GM23338 (cell line): ENCODE measurements at regions not wholly inside any gene's neighbourhood (a gene's known extent, or its start where the extent isn't known, plus 50 kb on each side); places are given as distances from the start of the nearest gene placed in this dataset.

Experiments used
- ATAC-seq: fragments of 200-7000 bp; cut with Tn5 transposase; 3 replicates; pipeline ENCODE4 v1.9.1; 2020
- DNase-seq: peaks from one replicate; pipeline ENCODE4 v3.0.0-alpha.2; 2015; ENCODE audit warnings: low spot score
- H2AFZ ChIP-seq: fragments of 200-600 bp; sonication (generic); 2 replicates; pipeline ENCODE4 v1.8.0; 2016; ENCODE audit warnings: antibody characterized with exemption, mild to moderate bottlenecking, moderate library complexity
- H3F3A ChIP-seq: fragments of 200-600 bp; sonication (generic); replicated peaks from 2 replicates; pipeline ENCODE4 v1.8.0; 2017; ENCODE audit warnings: antibody characterized with exemption, mixed run types, low read depth
- H3K27ac ChIP-seq: fragments of 200-600 bp; sonication (generic); 2 replicates; pipeline ENCODE4 v1.6.1; 2016; ENCODE audit warnings: low read depth
- H3K27me3 ChIP-seq: fragments of 200-600 bp; sonication (generic); 2 replicates; pipeline ENCODE4 v1.8.0; 2016; ENCODE audit warnings: mild to moderate bottlenecking, mixed run types, moderate library complexity; ENCODE audit not compliant: insufficient read depth
- H3K36me3 ChIP-seq: fragments of 200-600 bp; sonication (generic); 2 replicates; pipeline ENCODE4 v1.8.0; 2016; ENCODE audit warnings: mild to moderate bottlenecking; ENCODE audit not compliant: insufficient read depth
- H3K4me1 ChIP-seq: fragments of 200-600 bp; sonication (generic); 2 replicates; pipeline ENCODE4 v1.8.0; 2016; ENCODE audit warnings: mild to moderate bottlenecking, moderate library complexity; ENCODE audit not compliant: insufficient read depth
- H3K4me2 ChIP-seq: fragments of 200-600 bp; sonication (generic); 2 replicates; pipeline ENCODE4 v1.7.1; 2017; ENCODE audit warnings: mixed run types
- H3K4me3 ChIP-seq: fragments of 200-600 bp; sonication (generic); 2 replicates; pipeline ENCODE4 v1.6.1; 2016; ENCODE audit warnings: mixed run types
- H3K79me2 ChIP-seq: fragments of 200-600 bp; sonication (generic); replicated peaks from 2 replicates; pipeline ENCODE4 v1.8.0; 2017; ENCODE audit warnings: mild to moderate bottlenecking; ENCODE audit not compliant: insufficient read depth
- H3K9me2 ChIP-seq: fragments of 200-600 bp; sonication (generic); 2 replicates; pipeline ENCODE4 v1.8.0; 2017; ENCODE audit not compliant: insufficient read depth
- H4K20me1 ChIP-seq: fragments of 200-600 bp; sonication (generic); replicated peaks from 2 replicates; pipeline ENCODE4 v1.8.0; 2017; ENCODE audit warnings: mild to moderate bottlenecking; ENCODE audit not compliant: insufficient read depth
- H3K27ac Mint-ChIP-seq: 2 replicates; pipeline ENCODE4 v1.8.0; 2020; ENCODE audit warnings: inconsistent platforms, mild to moderate bottlenecking, moderate library complexity, mixed read lengths
- H3K27me3 Mint-ChIP-seq: 3 replicates; pipeline ENCODE4 v1.8.0; 2022; ENCODE audit warnings: low read depth, mild to moderate bottlenecking, moderate library complexity, mixed read lengths, inconsistent platforms; ENCODE audit not compliant: insufficient read depth, poor library complexity
- H3K36me3 Mint-ChIP-seq: 3 replicates; pipeline ENCODE4 v1.8.0; 2021; ENCODE audit warnings: low read depth, mild to moderate bottlenecking, inconsistent platforms, moderate library complexity, mixed read lengths
- H3K4me1 Mint-ChIP-seq: 3 replicates; pipeline ENCODE4 v1.8.0; 2020; ENCODE audit warnings: mild to moderate bottlenecking, inconsistent platforms, mixed read lengths
- H3K4me3 Mint-ChIP-seq: 3 replicates; pipeline ENCODE4 v1.8.0; 2021; ENCODE audit warnings: moderate library complexity, mild to moderate bottlenecking, inconsistent platforms, mixed read lengths
- H3K9me3 Mint-ChIP-seq: 3 replicates; pipeline ENCODE4 v1.8.0; 2020; ENCODE audit warnings: moderate library complexity, mild to moderate bottlenecking, inconsistent platforms, mixed read lengths
- CREB1 ChIP-seq: fragments of 250-450 bp; sonication (Bioruptor Pico); IDR thresholded peaks from 2 replicates; pipeline ENCODE4 v1.5.0; 2020; ENCODE audit warnings: low read depth, mild to moderate bottlenecking, moderate library complexity
- ETS1 ChIP-seq: IDR thresholded peaks from 2 replicates; pipeline ENCODE4 v1.6.1; 2016; ENCODE audit warnings: antibody characterized with exemption
- EZH2 ChIP-seq: fragments of 200-600 bp; sonication (generic); IDR thresholded peaks from one replicate; pipeline ENCODE4 v1.8.0; 2017; ENCODE audit warnings: antibody characterized with exemption, mild to moderate bottlenecking, low read depth; ENCODE audit not compliant: unreplicated experiment
- EZH2phosphoT487 ChIP-seq: fragments of 200-600 bp; sonication (generic); IDR thresholded peaks from one replicate; pipeline ENCODE4 v1.8.1; 2018; ENCODE audit warnings: antibody characterized with exemption; ENCODE audit not compliant: unreplicated experiment
- JUNB ChIP-seq: IDR thresholded peaks from one replicate; pipeline ENCODE4 v1.6.1; 2016; ENCODE audit warnings: antibody characterized with exemption; ENCODE audit not compliant: unreplicated experiment
- NANOG ChIP-seq: IDR thresholded peaks from 2 replicates; pipeline ENCODE4 v1.6.1; 2016; ENCODE audit warnings: antibody characterized with exemption, borderline replicate concordance
- REST ChIP-seq: IDR thresholded peaks from one replicate; pipeline ENCODE4 v1.6.1; 2018; ENCODE audit warnings: antibody characterized with exemption; ENCODE audit not compliant: unreplicated experiment
- STAT1 ChIP-seq: IDR thresholded peaks from one replicate; pipeline ENCODE4 v1.6.1; 2016; ENCODE audit warnings: antibody characterized with exemption; ENCODE audit not compliant: unreplicated experiment
- ZNF114 ChIP-seq: fragments of 250-450 bp; sonication (Bioruptor Pico); IDR thresholded peaks from 2 replicates; pipeline ENCODE4 v1.5.0; 2020; ENCODE audit warnings: mild to moderate bottlenecking, moderate library complexity
- ZNF331 ChIP-seq: fragments of 250-450 bp; sonication (Bioruptor Pico); IDR thresholded peaks from 2 replicates; pipeline ENCODE4 v1.5.0; 2020; ENCODE audit warnings: low read depth, mild to moderate bottlenecking, moderate library complexity
- TF ChIP-seq, protein P1 (sequence below), 2 experiments: fragments of 200-600 bp in 1 of 2; sonication (generic) in 1 of 2; conservative IDR thresholded peaks; 2 replicates each; pipeline versions ENCODE4 v1.5.1 to v1.6.1; 2016 to 2017; ENCODE audit warnings: antibody characterized with exemption in 2 of 2, low read depth in 2 of 2, mild to moderate bottlenecking in 2 of 2, moderate library complexity in 1 of 2

GRCh38 chr11:100593291-100593690 is 93.8 kb upstream of the ARHGAP42 start:
- H3K9me2 ChIP-seq: peaks cover 3% of the 10 kb centered on the region; the same call in 1 of the 2 replicates
- no peak overlapping the region for H3K27ac ChIP-seq
- no peaks in the 10 kb centered on the region for H3F3A ChIP-seq
- H3K4me1 ChIP-seq: no peaks in the 10 kb centered on the region
- DNase-seq (no peak), ATAC-seq (no peak)
- H3K36me3 Mint-ChIP-seq: no peaks in the 10 kb centered on the region
- no peaks in the 10 kb centered on the region for H3K9me3 Mint-ChIP-seq
- no peak overlapping the region for H3K4me3 Mint-ChIP-seq
- H4K20me1 ChIP-seq: no peaks in the 10 kb centered on the region
- no peak overlapping the region for H3K27ac Mint-ChIP-seq
- no peak for TF ChIP-seq EZH2
- TF ChIP-seq CREB1 (CRISPR knock-in tag): no peak
- no peak for TF ChIP-seq NANOG
- TF ChIP-seq EZH2phosphoT487: no peak
- no peaks in the 10 kb centered on the region for H3K36me3 ChIP-seq
- H3K4me2 ChIP-seq: no peak overlapping the region
- no peak overlapping the region for H2AFZ ChIP-seq
- H3K27me3 ChIP-seq: no peaks in the 10 kb centered on the region
- no peaks in the 10 kb centered on the region for H3K79me2 ChIP-seq
- no peaks in the 10 kb centered on the region for H3K27me3 Mint-ChIP-seq
- no peaks in the 10 kb centered on the region for H3K4me1 Mint-ChIP-seq
- no peak overlapping the region for H3K4me3 ChIP-seq

GRCh38 chr11:100594320-100594719 is 92.8 kb upstream of the ARHGAP42 start:
- peaks cover 3% of the 10 kb centered on the region; the same call in 1 of the 2 replicates for H3K9me2 ChIP-seq
- Mint-ChIP-seq H3K9me3 (no peaks in the 10 kb centered on the region), H3K4me1 (no peaks in the 10 kb centered on the region), H3K4me3 (no peak overlapping the region), H3K27ac (no peak overlapping the region), H3K27me3 (no peaks in the 10 kb centered on the region), H3K36me3 (no peaks in the 10 kb centered on the region)
- H3K4me1 ChIP-seq: no peaks in the 10 kb centered on the region
- no peaks in the 10 kb centered on the region for H4K20me1 ChIP-seq
- H2AFZ ChIP-seq: no peak overlapping the region
- no peak for DNase-seq
- H3F3A ChIP-seq: no peaks in the 10 kb centered on the region
- no peak overlapping the region for H3K27ac ChIP-seq
- ATAC-seq: no peak
- no peaks in the 10 kb centered on the region for H3K36me3 ChIP-seq
- H3K27me3 ChIP-seq: no peaks in the 10 kb centered on the region
- H3K4me2 ChIP-seq: no peak overlapping the region
- H3K79me2 ChIP-seq: no peaks in the 10 kb centered on the region
- H3K4me3 ChIP-seq: no peak overlapping the region
- no peak for TF ChIP-seq NANOG
- TF ChIP-seq REST: no peak
- TF ChIP-seq JUNB: no peak
- no peak for TF ChIP-seq CREB1 (CRISPR knock-in tag)
- no peak for TF ChIP-seq ETS1
- no peak for TF ChIP-seq ZNF331 (CRISPR knock-in tag)
- TF ChIP-seq ZNF114 (CRISPR knock-in tag): no peak
- TF ChIP-seq EZH2: no peak
- TF ChIP-seq, protein P1, sequence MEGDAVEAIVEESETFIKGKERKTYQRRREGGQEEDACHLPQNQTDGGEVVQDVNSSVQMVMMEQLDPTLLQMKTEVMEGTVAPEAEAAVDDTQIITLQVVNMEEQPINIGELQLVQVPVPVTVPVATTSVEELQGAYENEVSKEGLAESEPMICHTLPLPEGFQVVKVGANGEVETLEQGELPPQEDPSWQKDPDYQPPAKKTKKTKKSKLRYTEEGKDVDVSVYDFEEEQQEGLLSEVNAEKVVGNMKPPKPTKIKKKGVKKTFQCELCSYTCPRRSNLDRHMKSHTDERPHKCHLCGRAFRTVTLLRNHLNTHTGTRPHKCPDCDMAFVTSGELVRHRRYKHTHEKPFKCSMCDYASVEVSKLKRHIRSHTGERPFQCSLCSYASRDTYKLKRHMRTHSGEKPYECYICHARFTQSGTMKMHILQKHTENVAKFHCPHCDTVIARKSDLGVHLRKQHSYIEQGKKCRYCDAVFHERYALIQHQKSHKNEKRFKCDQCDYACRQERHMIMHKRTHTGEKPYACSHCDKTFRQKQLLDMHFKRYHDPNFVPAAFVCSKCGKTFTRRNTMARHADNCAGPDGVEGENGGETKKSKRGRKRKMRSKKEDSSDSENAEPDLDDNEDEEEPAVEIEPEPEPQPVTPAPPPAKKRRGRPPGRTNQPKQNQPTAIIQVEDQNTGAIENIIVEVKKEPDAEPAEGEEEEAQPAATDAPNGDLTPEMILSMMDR (conservative IDR thresholded peaks at IDR 0.05; ENCODE audit: low read depth in 2 of 2): no peak
- TF ChIP-seq STAT1: no peak
- TF ChIP-seq EZH2phosphoT487: no peak
